ENCODE measurements at regions not wholly inside any gene's neighbourhood (a gene's known extent, or its start where the extent isn't known, plus 50 kb on each side); places are given as distances from the start of the nearest gene placed in this dataset.

- H3K27me3 ChIP-seq: no peaks in the 10 kb centered on the region
- H3K9me3 ChIP-seq: no peaks in the 10 kb centered on the region
- peaks cover 30% of the 10 kb centered on the region for H3K4me1 ChIP-seq
- H3K36me3 ChIP-seq: no peaks in the 10 kb centered on the region
- 79% methylated on average over 8 of the region's 8 CpGs for WGBS
- H3K27ac ChIP-seq: no peak overlapping the region
- TF ChIP-seq POLR2AphosphoS5 (IDR thresholded peaks at IDR 0.05): no peak
- no peak for TF ChIP-seq POLR2A (IDR thresholded peaks at IDR 0.05)
- no peak overlapping the region for H3K4me3 ChIP-seq
- DNase-seq (ENCODE audit: low spot score in 2 of 2): no peak
Observed at GRCh38 chr1:9451081-9451480, 88.2 kb upstream of the SLC25A33 start.

- H3K27me3 ChIP-seq: no peaks in the 10 kb centered on the region
- no peaks in the 10 kb centered on the region for H3K36me3 ChIP-seq
- no peak for DNase-seq (ENCODE audit: low spot score in 2 of 2)
- WGBS: 86% methylated on average over 6 of the region's 6 CpGs
- no peak overlapping the region for H3K27ac ChIP-seq
- peaks cover 30% of the 10 kb centered on the region for H3K4me1 ChIP-seq
- H3K9me3 ChIP-seq: no peaks in the 10 kb centered on the region
- no peak for TF ChIP-seq CTCF (IDR thresholded peaks at IDR 0.05)
- no peak for TF ChIP-seq POLR2AphosphoS5 (IDR thresholded peaks at IDR 0.05)
- no peak for TF ChIP-seq POLR2A (IDR thresholded peaks at IDR 0.05)
- TF ChIP-seq EP300 (IDR thresholded peaks at IDR 0.05): no peak
- H3K4me3 ChIP-seq: no peak overlapping the region
Observed at GRCh38 chr1:9452516-9453140, 86.6 kb upstream of the SLC25A33 start.

DNA sequence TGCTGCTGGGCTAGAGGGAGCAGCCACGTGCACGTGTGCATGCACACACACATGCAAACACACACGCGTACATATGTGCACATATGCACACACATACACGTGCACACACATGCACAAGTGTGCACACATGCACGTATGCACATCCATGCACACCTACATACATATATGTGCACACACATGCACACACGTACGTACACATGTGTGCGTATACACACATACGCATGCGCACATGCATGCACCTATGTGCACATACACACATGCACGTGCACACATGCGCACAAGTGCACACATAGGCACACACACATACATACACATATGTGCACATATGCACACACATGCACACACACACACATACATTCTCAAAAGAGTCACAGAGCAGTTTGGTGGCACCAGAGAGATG is 85.9 kb upstream of the SLC25A33 start:
- TF ChIP-seq CTCF (IDR thresholded peaks at IDR 0.05): no peak
- no peak for TF ChIP-seq POLR2A (IDR thresholded peaks at IDR 0.05)
- no peak for TF ChIP-seq POLR2AphosphoS5 (IDR thresholded peaks at IDR 0.05)
- no peak for TF ChIP-seq EP300 (IDR thresholded peaks at IDR 0.05)
- Histone ChIP-seq H3K9me3 (no peaks in the 10 kb centered on the region), H3K4me1 (peaks cover 30% of the 10 kb centered on the region), H3K27ac (no peak overlapping the region), H3K36me3 (no peaks in the 10 kb centered on the region), H3K4me3 (no peak overlapping the region), H3K27me3 (no peaks in the 10 kb centered on the region)
- DNase-seq (ENCODE audit: low spot score in 2 of 2): no peak
- WGBS: 92% methylated on average over 13 of the region's 13 CpGs

DNA sequence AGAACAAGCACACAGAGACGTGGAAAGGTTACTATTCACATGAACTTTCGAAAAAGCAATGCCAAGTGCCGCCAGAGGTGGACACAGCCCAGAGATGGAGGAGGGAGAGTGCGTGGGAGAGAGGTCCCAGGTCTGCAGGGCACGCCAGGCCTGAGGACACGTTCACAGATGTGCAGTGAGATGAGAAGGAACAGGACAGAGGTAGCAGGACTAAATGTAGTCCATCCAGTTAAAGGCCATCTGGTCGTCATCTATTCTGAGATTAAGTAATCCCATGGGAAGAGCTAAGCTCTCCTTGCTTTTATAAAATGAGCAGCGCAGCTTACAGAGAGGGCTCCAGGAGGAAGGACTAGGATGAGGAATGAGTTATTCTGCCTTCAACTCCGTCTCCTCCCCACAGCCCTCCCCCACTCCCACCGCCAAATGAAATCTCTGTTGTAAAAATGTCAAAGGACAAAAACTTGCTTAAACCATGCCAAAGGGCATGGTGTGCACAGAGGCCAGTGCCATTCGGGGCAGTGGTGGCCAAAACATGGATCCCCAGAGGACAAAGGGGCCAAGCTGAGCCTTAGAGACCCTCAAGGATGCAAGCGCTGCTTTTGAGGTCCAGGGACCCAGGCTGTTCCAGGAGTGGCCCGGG is 85.4 kb upstream of the SLC25A33 start:
- no peak overlapping the region for H3K4me3 ChIP-seq
- H3K9me3 ChIP-seq: no peaks in the 10 kb centered on the region
- no peak for TF ChIP-seq CTCF (IDR thresholded peaks at IDR 0.05)
- no peak for TF ChIP-seq POLR2A (IDR thresholded peaks at IDR 0.05)
- TF ChIP-seq EP300 (IDR thresholded peaks at IDR 0.05): no peak
- TF ChIP-seq POLR2AphosphoS5 (IDR thresholded peaks at IDR 0.05): no peak
- H3K27ac ChIP-seq: no peak overlapping the region
- H3K36me3 ChIP-seq: no peaks in the 10 kb centered on the region
- 76% methylated on average over 13 of the region's 13 CpGs for WGBS
- no peaks in the 10 kb centered on the region for H3K27me3 ChIP-seq
- DNase-seq (ENCODE audit: low spot score in 2 of 2): no peak
- peaks cover 24% of the 10 kb centered on the region for H3K4me1 ChIP-seq

DNA sequence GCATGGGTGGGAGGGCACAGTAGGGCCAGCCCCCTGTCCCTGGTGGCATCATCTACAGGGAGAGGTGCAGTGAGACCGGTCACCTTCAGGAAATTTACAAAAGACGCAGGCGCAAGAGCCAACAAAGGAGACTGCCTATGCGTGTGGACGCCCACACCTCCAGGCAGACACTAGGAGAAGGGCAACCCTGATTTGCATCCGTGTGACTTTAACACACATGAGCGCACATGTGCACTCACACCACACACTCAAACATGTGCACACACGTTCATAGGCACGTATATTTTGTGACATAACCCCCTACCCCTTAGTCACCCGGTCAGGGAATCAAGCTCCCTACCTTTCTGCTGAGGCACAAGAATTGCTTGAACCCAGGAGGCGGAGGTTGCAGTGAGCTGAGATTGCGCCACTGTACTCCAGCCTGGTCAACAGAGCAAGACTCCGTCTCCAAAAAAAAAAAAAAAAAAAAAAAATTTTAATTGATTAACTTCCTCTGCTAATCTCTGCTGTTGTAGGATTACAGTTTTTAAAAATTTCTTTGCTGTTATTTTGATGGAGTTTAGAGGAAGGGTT is 84.7 kb upstream of the SLC25A33 start:
- WGBS: 89% methylated on average over 13 of the region's 13 CpGs
- no peaks in the 10 kb centered on the region for H3K36me3 ChIP-seq
- H3K27ac ChIP-seq: no peak overlapping the region
- TF ChIP-seq POLR2AphosphoS5 (IDR thresholded peaks at IDR 0.05): no peak
- no peak for TF ChIP-seq CTCF (IDR thresholded peaks at IDR 0.05)
- TF ChIP-seq POLR2A (IDR thresholded peaks at IDR 0.05): no peak
- TF ChIP-seq EP300 (IDR thresholded peaks at IDR 0.05): no peak
- DNase-seq (ENCODE audit: low spot score in 2 of 2): no peak
- H3K4me1 ChIP-seq: peaks cover 21% of the 10 kb centered on the region
- H3K4me3 ChIP-seq: no peak overlapping the region
- H3K9me3 ChIP-seq: no peaks in the 10 kb centered on the region
- no peaks in the 10 kb centered on the region for H3K27me3 ChIP-seq

Measured in suprapubic skin (tissue), 4 donors.